HG02973 (cell line): ENCODE measurements at regions not wholly inside any gene's neighbourhood (a gene's known extent, or its start where the extent isn't known, plus 50 kb on each side); places are given as distances from the start of the nearest gene placed in this dataset.
"Not testable (repeated sequence)": the region's sequence is repeated elsewhere in the genome, so short reads cannot be mapped to it uniquely, and the experiment has no call there.

ENCODE experiments used
- ATAC-seq: cut with Tn5 transposase; IDR thresholded peaks from one replicate; pipeline ENCODE4 v1.9.1; 2021; ENCODE audit warnings: moderate library complexity; ENCODE audit not compliant: unreplicated experiment

DNA sequence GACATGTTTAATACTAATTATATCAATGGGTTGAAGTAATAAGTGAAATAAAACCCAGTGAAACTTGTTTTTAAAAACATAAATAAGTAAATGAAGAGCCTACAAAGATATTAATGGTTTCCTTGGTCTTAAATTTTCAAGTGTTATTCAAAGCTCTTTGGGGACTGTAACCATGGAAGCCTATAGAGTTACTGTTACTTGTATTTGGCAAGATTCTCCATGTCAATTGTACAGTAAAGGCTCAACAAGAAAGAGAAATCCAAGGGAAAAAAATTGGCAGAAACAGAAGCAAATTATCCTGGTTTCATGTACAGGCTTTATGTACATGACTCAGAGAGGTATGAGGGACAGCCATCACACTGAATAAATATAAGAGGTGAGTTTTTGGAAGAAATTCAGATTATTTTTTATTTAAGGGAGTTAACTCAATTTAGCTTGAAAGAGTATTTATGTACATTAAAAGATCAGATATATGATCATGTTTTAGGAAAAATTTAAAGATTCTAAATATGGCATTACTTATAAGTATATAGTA, 151.1 kb upstream of the HMGA2 start:
- no peak for ATAC-seq

- no peak for ATAC-seq
Observed at GRCh38 chr12:65673732-65674131, 150.6 kb upstream of the HMGA2 start.

- ATAC-seq, result no peak
Observed at GRCh38 chr12:65675141-65675621, 149.1 kb upstream of the HMGA2 start.

DNA sequence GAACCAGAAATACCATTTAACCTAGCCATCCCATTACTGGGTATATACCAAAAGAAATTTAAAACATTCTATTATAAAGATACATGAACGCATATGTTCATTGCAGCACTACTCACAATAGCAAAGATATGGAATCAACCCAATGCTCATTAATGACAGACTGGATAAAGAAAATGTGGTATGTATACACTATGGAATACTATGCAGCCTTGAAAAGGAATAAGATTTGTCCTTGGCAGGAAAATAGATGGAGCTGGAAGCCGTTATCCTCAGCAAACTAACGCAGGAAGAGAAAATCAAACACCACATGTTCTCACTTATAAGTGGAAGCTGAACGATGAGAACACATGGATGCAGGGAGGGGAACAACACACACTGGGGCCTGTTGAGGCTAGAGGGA, 146.1 kb upstream of the HMGA2 start:
- ATAC-seq, result not testable (repeated sequence)

GRCh38 chr12:65681226-65681625, 143.1 kb upstream of the HMGA2 start:
- ATAC-seq, result no peak

GRCh38 chr12:65682112-65682511, 142.2 kb upstream of the HMGA2 start:
- no peak for ATAC-seq

GRCh38 chr12:65684906-65685305, 139.4 kb upstream of the HMGA2 start:
- ATAC-seq, result no peak

DNA sequence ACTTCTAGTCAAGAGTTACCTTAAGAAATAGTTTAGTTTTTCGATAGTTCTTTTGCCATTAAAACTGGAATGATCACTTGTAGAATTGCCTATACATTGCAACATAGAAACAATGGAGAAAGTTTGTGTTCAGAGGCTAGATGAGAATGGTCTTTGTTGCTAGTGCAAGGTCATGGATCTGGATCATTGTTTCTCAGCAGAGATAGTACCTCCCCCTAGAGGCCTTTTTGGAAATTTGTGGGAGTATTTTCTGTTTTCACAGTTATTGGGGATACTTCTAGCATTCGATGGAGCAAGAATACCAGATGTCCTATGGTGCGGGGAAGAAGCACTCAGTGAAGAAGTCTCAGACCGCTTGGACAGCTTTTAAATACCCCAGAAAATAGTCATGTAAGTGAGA, 138.8 kb upstream of the HMGA2 start:
- no peak for ATAC-seq

DNA sequence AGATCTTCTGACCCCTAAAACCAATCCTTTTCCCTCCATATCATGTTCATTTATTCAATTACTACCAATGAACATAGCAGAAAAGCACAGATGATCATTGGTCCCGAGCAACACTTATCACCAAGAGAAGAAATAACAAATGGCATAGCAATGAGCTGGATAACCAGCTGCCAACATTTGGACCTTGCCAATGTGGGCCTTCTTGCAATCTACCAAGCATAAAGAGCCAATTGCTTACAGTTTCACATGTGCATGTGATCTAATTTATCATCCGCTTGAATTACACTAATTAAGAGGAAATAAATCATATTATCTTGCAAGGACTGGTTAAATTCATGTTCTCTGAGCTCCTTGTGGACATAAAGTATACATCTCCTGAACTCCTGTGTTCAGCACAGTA, 134.8 kb upstream of the HMGA2 start:
- no peak for ATAC-seq

GRCh38 chr12:65690477-65690876, 133.8 kb upstream of the HMGA2 start:
- ATAC-seq, result no peak

GRCh38 chr12:65694130-65694529, 130.2 kb upstream of the HMGA2 start:
- no peak for ATAC-seq

GRCh38 chr12:65695113-65695865, 129.0 kb upstream of the HMGA2 start:
- no peak for ATAC-seq

DNA sequence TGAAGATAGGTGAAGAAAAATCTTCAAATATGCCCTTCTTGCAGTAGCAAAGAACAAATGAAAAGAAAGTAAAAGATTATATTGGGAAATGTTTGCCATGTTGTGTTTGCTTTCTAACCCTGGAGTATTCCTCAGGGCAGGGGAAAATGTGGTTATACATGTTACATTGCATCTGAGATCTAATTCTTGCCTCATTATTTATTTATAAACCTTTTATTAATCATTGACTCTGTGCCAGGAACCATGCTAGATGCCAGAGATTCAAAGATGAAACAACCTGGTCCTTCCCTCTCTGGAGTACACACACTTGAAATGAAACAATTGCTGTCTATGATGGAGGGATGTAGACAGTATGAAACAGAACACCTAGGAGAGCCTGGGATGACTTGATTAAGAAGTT, 128.1 kb upstream of the HMGA2 start:
- no peak for ATAC-seq

DNA sequence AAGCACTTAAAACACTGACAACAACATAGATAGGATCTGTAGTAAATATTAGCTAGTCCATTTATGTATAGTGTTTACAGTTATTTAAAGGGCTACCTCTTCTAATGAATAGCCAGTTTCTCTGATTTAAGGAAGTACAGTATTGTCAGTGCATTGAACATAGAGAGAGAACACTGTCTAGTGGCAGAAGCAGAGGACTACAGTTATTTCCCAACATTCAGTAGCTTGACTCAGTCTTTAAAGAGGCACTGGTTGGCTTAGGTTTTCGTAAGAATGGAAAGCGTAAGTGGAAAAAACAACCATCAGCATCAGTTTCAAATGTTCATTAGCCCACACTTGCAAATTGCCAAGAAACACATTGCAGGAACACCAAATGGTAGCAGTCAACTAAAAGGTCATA, 125.0 kb upstream of the HMGA2 start:
- ATAC-seq, result no peak

DNA sequence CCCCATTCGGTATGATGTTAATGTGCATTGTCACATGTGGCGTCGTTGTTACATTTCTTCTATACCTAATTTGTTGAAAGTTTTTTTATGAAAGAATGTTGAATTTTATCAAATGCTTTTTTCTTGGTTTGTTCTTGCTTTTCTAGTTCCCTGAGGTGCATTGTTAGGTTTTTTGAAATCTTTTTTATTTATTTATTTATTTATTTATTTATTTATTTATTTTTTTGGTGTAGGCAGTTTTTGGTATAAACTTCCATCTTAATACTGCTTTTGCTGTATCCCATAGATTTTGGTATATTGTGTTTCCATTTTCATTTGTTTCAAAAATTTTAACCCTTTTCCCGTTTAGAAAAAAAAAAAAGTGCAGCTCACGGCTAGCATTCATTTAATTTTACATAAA, 121.1 kb upstream of the HMGA2 start:
- ATAC-seq, result no peak

DNA sequence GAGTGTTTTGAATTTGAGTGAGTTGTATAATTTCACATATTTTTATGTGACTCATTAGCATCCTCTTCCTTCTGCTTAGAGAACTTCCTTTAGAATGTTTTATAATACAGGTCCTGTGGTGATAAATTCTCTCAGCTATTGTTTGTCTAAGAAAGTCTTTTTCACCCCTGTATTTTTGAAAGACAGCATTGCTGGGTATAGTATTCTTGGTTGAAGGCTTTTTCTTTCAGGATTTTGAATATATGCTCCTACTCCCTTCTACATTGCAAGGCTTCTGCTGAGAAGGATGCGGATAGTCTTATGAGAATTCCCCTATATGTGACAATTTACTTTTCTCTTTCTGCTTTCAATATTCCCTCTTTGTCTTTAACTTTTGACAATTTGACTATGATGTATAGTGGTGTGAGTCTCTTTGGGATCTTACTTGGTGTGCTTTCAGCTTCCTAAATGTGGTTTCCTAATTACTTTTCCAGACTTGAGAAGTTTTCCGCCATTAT, 118.9 kb upstream of the HMGA2 start:
- no peak for ATAC-seq

DNA sequence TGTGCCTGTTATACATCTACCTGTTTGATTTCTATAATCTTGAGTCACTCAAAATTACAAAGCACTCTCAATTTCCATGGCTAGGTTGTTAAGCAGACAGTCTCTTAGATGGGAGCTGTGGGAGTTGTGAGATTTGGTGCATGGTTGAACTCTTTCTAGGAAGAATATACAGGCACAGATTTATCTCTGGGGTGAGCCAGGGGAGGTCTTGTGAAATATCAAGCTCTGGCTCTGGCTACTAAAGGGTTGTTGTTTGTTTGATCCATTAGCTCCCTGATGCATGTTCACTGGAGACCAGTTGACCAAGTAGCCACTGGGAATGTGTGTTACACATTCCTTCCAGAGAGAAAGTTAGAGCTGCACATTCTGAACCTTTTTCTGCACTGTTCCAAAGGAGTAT, 117.2 kb upstream of the HMGA2 start:
- ATAC-seq, result no peak

- ATAC-seq, result no peak
Observed at GRCh38 chr12:65712260-65713004, 111.9 kb upstream of the HMGA2 start.

DNA sequence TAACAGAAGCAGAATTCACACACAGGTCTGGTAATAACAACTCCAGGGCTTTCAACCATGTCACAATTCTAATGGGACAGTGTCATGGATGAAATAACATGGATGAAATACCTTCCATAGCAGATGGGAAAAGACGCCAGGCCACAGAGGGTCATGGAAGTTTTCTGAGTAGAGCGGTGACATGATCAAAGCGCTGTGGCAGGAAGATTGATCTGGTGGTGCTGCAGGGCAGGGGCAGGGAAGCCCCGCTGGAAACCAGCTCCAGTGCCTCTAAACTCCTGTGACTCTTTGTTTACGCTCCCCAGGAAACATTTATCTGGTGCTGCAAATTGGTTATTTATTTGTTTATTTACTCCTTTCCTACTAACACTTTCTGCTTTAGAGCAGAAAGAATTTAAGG, 108.3 kb upstream of the HMGA2 start:
- no peak for ATAC-seq

DNA sequence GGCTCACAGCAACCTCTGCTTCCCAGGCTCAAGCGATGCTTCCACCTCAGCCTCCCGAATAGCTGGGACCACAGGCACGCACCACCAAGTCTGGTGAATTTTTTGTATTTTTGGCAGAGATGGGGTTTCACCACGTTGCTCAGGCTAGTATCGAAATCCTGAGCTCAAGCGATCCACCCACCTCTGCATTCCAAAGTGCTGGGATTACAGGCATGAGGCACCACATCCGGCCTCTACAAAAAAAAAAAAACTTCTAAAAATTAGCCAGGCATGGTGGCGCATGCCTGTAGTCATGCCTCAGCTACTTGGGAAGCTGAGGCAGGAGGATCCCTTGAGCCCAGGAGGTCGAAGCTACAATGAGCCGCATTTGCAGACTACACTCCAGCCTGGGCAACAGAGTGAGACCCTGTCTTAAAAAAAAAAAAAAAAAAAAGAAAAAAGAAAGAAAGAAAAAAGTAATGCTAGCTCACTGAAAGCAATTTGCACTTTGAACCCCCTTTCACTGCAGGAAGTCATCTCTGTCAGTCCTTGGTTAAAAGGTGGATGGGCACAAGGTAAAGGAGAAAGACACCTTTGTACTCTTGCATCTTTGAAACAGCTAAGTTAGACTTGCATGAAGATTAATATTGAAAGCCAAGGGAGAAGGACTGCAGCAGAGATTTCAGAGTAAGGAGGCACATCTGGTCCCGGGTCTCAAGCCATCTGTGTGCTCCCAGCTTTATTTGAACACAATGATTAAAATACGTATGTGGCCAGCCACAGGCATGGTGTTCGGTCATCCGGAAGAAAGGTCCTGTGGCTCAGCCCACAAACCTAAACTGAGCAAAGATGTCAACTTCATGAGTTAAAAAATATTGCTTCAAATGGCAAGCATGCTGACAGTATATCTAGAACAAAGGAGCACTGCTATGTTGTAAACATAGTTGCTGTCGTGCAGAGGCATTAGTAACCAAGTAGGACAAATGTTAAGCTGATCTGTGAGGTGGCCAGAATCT, 103.8 kb upstream of the HMGA2 start:
- ATAC-seq, result no peak
